GM19351 (cell line): ENCODE measurements at regions not wholly inside any gene's neighbourhood (a gene's known extent, or its start where the extent isn't known, plus 50 kb on each side); places are given as distances from the start of the nearest gene placed in this dataset.
"Not testable (repeated sequence)": the region's sequence is repeated elsewhere in the genome, so short reads cannot be mapped to it uniquely, and the experiment has no call there.

Experiments used
- ATAC-seq: cut with Tn5 transposase; IDR thresholded peaks from one replicate; pipeline ENCODE4 v1.9.1; 2021; ENCODE audit warnings: mild to moderate bottlenecking, moderate library complexity; ENCODE audit not compliant: unreplicated experiment

GRCh38 chr3:64438066-64438465, 212.8 kb upstream of the PRICKLE2 start:
- no peak for ATAC-seq

DNA sequence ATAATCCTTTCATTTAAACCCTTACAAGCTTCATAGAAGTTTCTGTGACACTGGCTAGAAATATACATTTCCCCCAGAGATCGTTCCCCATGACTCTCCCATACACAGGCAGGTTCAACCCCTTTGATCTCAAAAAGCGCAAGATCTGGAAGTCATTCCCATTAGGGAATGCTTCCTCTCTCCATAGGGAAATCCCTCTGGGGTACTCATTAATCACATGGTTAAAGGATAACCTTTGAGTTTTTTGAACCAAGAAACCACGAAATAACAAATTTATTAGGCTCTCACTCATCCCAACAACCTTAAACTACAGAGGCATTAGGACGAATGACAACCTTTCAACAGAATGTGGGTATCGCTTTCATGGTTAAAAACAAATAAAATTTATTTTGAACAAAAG, 211.9 kb upstream of the PRICKLE2 start:
- no peak for ATAC-seq

- ATAC-seq = not testable (repeated sequence)
Observed at GRCh38 chr3:64435023-64435422, 209.8 kb upstream of the PRICKLE2 start.

DNA sequence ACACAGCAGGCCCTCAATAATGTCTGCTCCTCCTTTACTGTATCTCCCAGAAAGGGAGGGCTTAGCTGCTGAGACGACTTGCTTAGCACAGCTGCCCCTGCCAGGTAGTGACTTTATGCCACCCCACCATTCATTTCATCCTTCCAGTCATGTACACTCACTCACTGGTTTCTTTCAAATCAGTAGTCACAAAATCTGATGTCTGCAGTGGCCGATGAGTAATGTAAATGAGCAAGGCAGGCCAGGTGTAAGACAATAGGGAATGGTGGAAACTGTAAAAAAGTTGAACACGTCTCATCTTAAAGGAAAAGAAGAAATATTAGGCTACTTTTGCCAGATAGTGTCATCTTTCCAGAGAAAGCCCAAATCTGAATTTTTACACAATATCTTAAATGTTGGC, 207.6 kb upstream of the PRICKLE2 start:
- ATAC-seq = no peak

GRCh38 chr3:64431526-64432091, 206.3 kb upstream of the PRICKLE2 start:
- no peak for ATAC-seq

DNA sequence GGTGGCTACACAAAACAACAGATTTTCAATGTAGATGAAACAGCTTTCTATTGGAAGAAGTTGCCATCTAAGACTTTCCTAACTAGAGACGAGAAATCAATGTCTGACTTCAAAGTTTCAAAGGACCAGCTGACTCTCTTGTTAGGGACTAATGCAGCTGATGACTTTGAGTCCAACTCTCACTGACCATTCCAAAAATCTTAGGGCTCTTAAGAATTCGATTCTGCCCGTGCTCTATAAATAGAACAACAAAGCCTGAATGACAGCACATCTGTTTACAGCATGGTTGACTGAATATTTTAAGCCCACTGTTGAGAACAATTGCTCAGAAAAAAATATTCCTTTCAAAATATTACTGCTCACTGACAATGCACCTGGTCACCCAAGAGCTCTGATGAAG, 202.4 kb upstream of the PRICKLE2 start:
- ATAC-seq = no peak

DNA sequence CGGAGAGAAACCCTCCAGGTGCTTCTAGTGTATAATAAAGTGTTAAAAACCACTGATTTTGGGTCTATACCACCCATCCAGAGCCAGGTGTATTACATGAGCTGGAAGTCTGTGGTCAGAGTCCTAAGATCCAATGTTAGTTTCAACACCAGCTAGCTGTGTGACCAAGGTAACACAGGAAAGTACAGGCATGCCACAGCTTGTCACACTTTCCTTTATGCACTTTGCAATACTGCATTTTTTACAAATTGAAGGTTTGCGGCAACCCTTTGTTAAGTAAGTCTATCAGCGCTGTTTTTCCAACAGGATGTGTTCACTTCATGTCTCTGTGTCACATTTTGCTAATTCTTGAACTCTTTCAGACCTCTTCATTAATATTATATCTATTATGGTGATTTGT, 201.3 kb upstream of the PRICKLE2 start:
- no peak for ATAC-seq

- ATAC-seq = no peak
Observed at GRCh38 chr3:64422932-64423331, 197.7 kb upstream of the PRICKLE2 start.

- ATAC-seq = no peak
Observed at GRCh38 chr3:64422192-64422591, 196.9 kb upstream of the PRICKLE2 start.

DNA sequence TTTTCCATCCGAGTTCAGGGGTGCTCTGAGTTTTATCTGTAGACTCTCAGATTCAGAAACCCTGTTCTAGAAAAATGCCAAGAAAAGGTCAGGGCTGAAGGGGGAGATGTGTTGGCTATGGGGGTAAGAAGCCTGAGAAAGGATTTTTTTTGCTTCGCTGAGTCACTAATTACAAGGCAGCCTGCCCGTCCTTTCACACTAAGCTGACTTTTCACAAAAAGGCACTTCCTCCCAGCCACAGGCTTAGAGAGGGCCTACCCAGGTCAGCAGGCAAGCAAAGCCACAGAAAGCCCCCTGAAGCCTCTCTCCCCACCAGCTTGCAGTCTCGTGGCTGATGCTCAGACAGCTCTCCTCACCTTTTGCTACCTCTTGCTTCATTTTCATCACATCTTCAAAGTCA, 192.6 kb upstream of the PRICKLE2 start:
- no peak for ATAC-seq

DNA sequence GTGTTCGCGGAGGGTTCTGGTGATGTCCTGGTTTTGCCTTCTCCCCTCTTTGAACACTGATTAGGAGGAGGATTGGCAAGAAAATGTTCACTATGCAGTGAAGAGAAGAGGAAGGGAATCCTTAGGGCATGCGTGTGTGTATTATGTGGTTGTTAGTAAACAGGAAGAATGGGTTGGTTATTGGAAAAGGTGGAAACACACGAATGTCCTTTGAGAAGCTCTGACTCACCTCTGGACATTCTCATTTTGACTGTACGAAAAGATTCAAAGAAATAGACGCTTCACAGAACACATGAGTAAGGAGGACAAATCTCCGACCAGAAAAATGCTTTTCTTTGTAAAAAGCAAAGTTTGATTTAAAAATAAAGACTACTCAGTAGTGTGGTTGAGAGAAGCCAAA, 188.8 kb upstream of the PRICKLE2 start:
- no peak for ATAC-seq

DNA sequence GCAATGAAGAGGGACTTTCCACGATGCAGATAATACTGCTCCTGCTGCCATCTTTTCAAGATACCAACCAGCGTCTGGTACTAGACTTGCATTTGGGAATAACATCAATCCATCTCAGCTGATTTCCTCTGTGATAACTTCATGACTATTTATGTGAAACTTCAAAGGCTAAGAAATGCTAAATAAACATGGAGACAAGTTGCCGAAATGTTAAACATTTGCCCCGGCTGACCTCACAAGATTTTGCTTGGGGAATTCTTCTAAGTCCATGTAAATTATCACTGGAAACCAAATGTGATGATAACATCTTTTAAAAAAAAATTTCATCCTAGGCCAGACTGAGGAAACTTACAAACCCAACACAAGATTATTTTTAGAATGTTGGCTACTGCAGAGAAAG, 185.8 kb upstream of the PRICKLE2 start:
- no peak for ATAC-seq

- ATAC-seq = no peak
Observed at GRCh38 chr3:64410226-64410625, 185.0 kb upstream of the PRICKLE2 start.

DNA sequence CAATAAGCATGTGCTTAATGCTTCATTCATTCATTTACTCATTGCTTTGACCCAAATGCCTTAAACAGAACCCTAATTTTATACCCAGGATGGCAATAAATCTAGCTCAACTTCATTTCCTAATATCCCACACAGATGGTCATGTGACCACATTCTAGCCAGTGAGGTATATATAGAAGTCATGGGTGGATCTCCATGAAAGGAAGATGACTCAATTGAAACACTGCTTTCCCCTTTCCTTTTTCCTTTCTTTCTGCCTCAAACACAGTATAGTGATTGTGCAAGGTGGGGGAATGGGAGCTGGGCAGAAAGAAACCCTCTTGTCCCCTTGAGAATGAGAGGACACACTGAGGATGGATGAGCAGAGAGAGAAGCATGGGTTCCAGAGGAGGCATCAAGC, 183.5 kb upstream of the PRICKLE2 start:
- no peak for ATAC-seq

GRCh38 chr3:64406271-64406670, 181.0 kb upstream of the PRICKLE2 start:
- no peak for ATAC-seq

DNA sequence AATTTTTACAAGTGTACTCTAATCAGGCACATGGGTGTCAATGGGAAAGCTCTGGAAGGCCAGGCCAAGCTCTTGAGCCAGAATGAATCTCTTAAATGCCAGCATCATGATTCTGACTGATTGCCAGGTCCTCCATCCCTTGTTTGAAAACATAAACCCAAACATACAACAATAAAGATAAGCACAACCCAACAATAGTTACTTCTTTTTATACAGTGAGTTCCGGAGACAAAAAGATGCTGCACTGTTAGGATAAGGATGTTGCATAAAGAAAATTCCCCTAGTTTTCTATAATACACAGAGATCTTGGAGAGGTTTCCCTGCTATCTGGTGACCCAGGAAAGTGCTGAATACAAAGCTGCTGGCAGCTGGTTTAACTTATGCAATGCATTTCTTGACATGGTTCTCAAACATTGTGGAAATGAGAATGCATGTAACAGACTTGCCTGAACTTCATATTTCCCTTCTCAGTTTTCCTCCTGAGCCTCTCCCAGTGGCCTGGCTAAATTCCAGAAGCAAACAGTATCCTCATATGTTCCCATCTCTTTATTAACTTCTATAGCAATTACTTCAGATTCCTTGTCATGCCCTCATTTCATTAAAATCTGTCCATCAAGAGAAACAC, 180.1 kb upstream of the PRICKLE2 start:
- no peak for ATAC-seq

DNA sequence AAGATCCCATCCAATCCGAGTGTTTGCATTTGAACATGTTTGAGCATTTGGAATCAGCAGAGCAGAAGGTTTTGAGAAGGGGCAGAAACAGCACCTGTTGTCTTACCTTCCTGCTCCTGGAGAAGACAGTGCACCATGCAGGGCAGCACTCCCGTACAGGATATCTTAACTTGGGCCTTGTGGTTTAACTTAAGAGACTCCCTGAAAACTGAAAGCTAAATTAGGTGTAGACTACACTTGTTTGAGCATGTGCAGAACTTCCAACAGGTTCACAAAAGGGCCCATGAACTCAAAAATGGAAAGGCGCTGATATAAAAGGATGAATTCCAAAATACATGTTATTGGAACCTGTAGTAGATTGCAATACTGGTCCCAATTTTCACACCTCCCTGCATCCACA, 175.4 kb upstream of the PRICKLE2 start:
- ATAC-seq = no peak

- peak; percentile 84 for ATAC-seq
Observed at GRCh38 chr3:64399205-64399800, 174.0 kb upstream of the PRICKLE2 start.

DNA sequence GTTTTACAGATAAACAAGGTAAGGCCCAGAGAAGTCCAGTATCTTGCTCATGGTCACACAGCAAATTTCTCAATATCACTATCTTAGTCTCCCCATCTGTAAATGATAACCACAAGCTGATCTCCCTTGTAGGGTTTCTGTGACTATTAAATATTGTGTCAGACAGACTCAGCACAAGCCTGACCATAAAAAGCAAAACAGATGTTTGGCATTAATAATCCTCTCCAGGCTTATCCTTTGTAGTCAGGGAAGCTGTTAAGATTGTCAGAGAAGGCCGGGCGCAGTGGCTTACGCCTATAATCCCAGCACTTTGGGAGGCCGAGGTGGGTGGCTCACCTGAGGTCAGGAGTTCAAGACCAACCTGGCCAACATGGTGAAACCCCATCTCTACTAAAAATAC, 173.2 kb upstream of the PRICKLE2 start:
- ATAC-seq = no peak

DNA sequence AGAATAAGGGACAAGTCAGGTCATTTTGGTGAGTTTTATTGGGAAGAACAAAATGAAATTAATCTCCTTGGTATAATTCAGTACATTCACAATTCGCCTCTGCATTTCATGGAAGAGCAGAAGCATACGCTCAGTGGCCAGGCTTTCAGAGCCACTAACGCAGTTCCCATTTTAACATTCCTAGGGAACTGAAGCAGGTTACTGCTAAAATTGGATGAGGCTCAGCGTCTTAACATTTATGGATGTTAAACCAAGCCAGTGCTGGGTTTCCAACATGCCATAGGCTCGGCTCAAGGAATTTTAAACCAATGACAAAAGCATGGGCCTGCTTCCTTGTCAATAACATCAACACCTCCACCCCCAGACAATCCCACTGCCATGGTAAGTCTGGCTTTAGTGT, 172.7 kb upstream of the PRICKLE2 start:
- no peak for ATAC-seq

GRCh38 chr3:64397573-64397972, 172.3 kb upstream of the PRICKLE2 start:
- ATAC-seq = no peak

DNA sequence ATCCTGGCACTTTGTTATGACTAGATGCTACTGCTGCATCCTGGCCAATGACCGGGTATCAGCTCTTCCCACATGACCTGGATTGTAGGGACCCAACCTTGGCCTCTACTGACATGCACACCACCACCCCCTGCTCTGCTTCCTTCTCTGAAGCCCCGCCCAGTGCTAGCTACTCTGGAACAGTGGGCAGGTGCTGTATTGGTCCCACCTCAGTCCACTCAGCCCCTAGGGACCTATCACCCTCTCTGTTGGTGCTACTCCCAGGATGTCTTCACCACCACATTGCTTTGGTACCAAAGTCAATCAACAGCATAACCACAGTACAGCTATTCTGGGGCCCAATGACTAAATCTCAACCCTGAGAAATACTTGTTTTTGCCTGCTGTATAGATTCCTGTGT, 170.2 kb upstream of the PRICKLE2 start:
- no peak for ATAC-seq

GRCh38 chr3:64393193-64393592, 167.9 kb upstream of the PRICKLE2 start:
- ATAC-seq = no peak
